ENCODE measurements at regions not wholly inside any gene's neighbourhood (a gene's known extent, or its start where the extent isn't known, plus 50 kb on each side); places are given as distances from the start of the nearest gene placed in this dataset.

- H3K27ac Mint-ChIP-seq (ENCODE audit: low read depth, unreplicated experiment), result no peak overlapping the region
- no peaks in the 10 kb centered on the region for H3K36me3 Mint-ChIP-seq (ENCODE audit: insufficient read depth, unreplicated experiment)
- peaks cover 10% of the 10 kb centered on the region for H3K4me1 Mint-ChIP-seq (ENCODE audit: insufficient read depth, unreplicated experiment)
- intact Hi-C loops (cut with micrococcal nuclease), result no loop called here
- H3K27me3 Mint-ChIP-seq (ENCODE audit: insufficient read depth, unreplicated experiment), result no peaks in the 10 kb centered on the region
- H3K4me3 Mint-ChIP-seq (ENCODE audit: unreplicated experiment), result no peak overlapping the region
- DNase-seq (ENCODE audit: unreplicated experiment), result no peak
- no TSS peak for BruUV-seq (replicated peaks)
- ChIA-PET POLR2A (no interaction called here), CTCF (no interaction called here)
- TF ChIP-seq, protein P1, sequence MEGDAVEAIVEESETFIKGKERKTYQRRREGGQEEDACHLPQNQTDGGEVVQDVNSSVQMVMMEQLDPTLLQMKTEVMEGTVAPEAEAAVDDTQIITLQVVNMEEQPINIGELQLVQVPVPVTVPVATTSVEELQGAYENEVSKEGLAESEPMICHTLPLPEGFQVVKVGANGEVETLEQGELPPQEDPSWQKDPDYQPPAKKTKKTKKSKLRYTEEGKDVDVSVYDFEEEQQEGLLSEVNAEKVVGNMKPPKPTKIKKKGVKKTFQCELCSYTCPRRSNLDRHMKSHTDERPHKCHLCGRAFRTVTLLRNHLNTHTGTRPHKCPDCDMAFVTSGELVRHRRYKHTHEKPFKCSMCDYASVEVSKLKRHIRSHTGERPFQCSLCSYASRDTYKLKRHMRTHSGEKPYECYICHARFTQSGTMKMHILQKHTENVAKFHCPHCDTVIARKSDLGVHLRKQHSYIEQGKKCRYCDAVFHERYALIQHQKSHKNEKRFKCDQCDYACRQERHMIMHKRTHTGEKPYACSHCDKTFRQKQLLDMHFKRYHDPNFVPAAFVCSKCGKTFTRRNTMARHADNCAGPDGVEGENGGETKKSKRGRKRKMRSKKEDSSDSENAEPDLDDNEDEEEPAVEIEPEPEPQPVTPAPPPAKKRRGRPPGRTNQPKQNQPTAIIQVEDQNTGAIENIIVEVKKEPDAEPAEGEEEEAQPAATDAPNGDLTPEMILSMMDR (IDR thresholded peaks at IDR 0.05; ENCODE audit: unreplicated experiment), result no peak
- H3K9me3 Mint-ChIP-seq (ENCODE audit: unreplicated experiment), result no peaks in the 10 kb centered on the region
Observed at GRCh38 chr14:100472094-100472455, 115.1 kb downstream of the BEGAIN start.

- peaks cover 10% of the 10 kb centered on the region for H3K4me1 Mint-ChIP-seq (ENCODE audit: insufficient read depth, unreplicated experiment)
- intact Hi-C loops (cut with micrococcal nuclease), result no loop called here
- no TSS peak for BruUV-seq (replicated peaks)
- no peak overlapping the region for H3K27ac Mint-ChIP-seq (ENCODE audit: low read depth, unreplicated experiment)
- no peaks in the 10 kb centered on the region for H3K36me3 Mint-ChIP-seq (ENCODE audit: insufficient read depth, unreplicated experiment)
- DNase-seq (ENCODE audit: unreplicated experiment), result no peak
- H3K4me3 Mint-ChIP-seq (ENCODE audit: unreplicated experiment), result no peak overlapping the region
- CTCF ChIA-PET, result interaction anchor here (0.7 kb wide), 1 partner anchor 173 kb away, joined by 3 read pairs; no protein-coding TSS in a partner anchor
- no peaks in the 10 kb centered on the region for H3K27me3 Mint-ChIP-seq (ENCODE audit: insufficient read depth, unreplicated experiment)
- POLR2A ChIA-PET, result no interaction called here
- H3K9me3 Mint-ChIP-seq (ENCODE audit: unreplicated experiment), result no peaks in the 10 kb centered on the region
- TF ChIP-seq, protein P1 (IDR thresholded peaks at IDR 0.05; ENCODE audit: unreplicated experiment), result no peak
Observed at GRCh38 chr14:100472491-100472890, 114.7 kb downstream of the BEGAIN start.

- no peak overlapping the region for H3K4me3 Mint-ChIP-seq (ENCODE audit: unreplicated experiment)
- H3K27me3 Mint-ChIP-seq (ENCODE audit: insufficient read depth, unreplicated experiment), result no peaks in the 10 kb centered on the region
- no peak overlapping the region for H3K27ac Mint-ChIP-seq (ENCODE audit: low read depth, unreplicated experiment)
- H3K4me1 Mint-ChIP-seq (ENCODE audit: insufficient read depth, unreplicated experiment), result peaks cover 10% of the 10 kb centered on the region
- no TSS peak for BruUV-seq (replicated peaks)
- CTCF ChIA-PET, result interaction anchor here (0.7 kb wide), 2 partner anchors 74 to 173 kb away, joined by 3 to 4 read pairs; no protein-coding TSS in a partner anchor
- intact Hi-C loops (cut with micrococcal nuclease), result no loop called here
- no peaks in the 10 kb centered on the region for H3K9me3 Mint-ChIP-seq (ENCODE audit: unreplicated experiment)
- TF ChIP-seq, protein P1 (IDR thresholded peaks at IDR 0.05; ENCODE audit: unreplicated experiment), result no peak
- no peaks in the 10 kb centered on the region for H3K36me3 Mint-ChIP-seq (ENCODE audit: insufficient read depth, unreplicated experiment)
- POLR2A ChIA-PET, result no interaction called here
- DNase-seq (ENCODE audit: unreplicated experiment), result no peak
Observed at GRCh38 chr14:100473249-100473648, 114.0 kb downstream of the BEGAIN start.

- H3K4me3 Mint-ChIP-seq (ENCODE audit: unreplicated experiment), result no peak overlapping the region
- intact Hi-C loops (cut with micrococcal nuclease), result no loop called here
- TF ChIP-seq, protein P1 (IDR thresholded peaks at IDR 0.05; ENCODE audit: unreplicated experiment), result no peak
- POLR2A ChIA-PET, result no interaction called here
- H3K36me3 Mint-ChIP-seq (ENCODE audit: insufficient read depth, unreplicated experiment), result no peaks in the 10 kb centered on the region
- H3K9me3 Mint-ChIP-seq (ENCODE audit: unreplicated experiment), result no peaks in the 10 kb centered on the region
- CTCF ChIA-PET, result interaction anchor here (0.6 kb wide), 1 partner anchor 21 kb away, joined by 3 read pairs; no protein-coding TSS in a partner anchor
- no TSS peak for BruUV-seq (replicated peaks)
- DNase-seq (ENCODE audit: unreplicated experiment), result no peak
- no peak overlapping the region for H3K27ac Mint-ChIP-seq (ENCODE audit: low read depth, unreplicated experiment)
- no peaks in the 10 kb centered on the region for H3K27me3 Mint-ChIP-seq (ENCODE audit: insufficient read depth, unreplicated experiment)
- peaks cover 10% of the 10 kb centered on the region for H3K4me1 Mint-ChIP-seq (ENCODE audit: insufficient read depth, unreplicated experiment)
Observed at GRCh38 chr14:100474196-100474595, 113.0 kb downstream of the BEGAIN start.
